MM.1S (cell line): ENCODE measurements at regions not wholly inside any gene's neighbourhood (a gene's known extent, or its start where the extent isn't known, plus 50 kb on each side); places are given as distances from the start of the nearest gene placed in this dataset.
"Not testable (repeated sequence)": the region's sequence is repeated elsewhere in the genome, so short reads cannot be mapped to it uniquely, and the experiment has no call there.

Experiments
- DNase-seq: peaks from one replicate; pipeline ENCODE4 v3.0.0-alpha.2; 2015
- H2AFZ ChIP-seq: fragments of 300-600 bp; sonication (generic); 2 replicates; pipeline ENCODE4 v1.6.0; 2016; ENCODE audit warnings: antibody characterized with exemption, low read length
- H3F3A ChIP-seq: fragments of 300-600 bp; sonication (generic); 2 replicates; pipeline ENCODE4 v1.6.1; 2016; ENCODE audit warnings: mild to moderate bottlenecking, antibody characterized with exemption, low read length, moderate library complexity, mixed read lengths; ENCODE audit not compliant: insufficient read depth
- H3K27ac ChIP-seq: fragments of 300-600 bp; sonication (generic); 2 replicates; pipeline ENCODE4 v1.5.1; 2016; ENCODE audit warnings: mild to moderate bottlenecking, low read length
- H3K27me3 ChIP-seq: fragments of 300-600 bp; sonication (generic); replicated peaks from 2 replicates; pipeline ENCODE4 v1.6.0; 2016; ENCODE audit warnings: low read length; ENCODE audit not compliant: insufficient read depth
- H3K36me3 ChIP-seq: fragments of 300-600 bp; sonication (generic); replicated peaks from 2 replicates; pipeline ENCODE4 v1.6.1; 2016; ENCODE audit warnings: mild to moderate bottlenecking, low read length, mixed read lengths; ENCODE audit not compliant: insufficient read depth
- H3K4me1 ChIP-seq: fragments of 300-600 bp; sonication (generic); 2 replicates; pipeline ENCODE4 v1.6.1; 2016; ENCODE audit warnings: low read length, mixed read lengths
- H3K4me2 ChIP-seq: fragments of 300-600 bp; sonication (generic); 2 replicates; pipeline ENCODE4 v1.6.0; 2016; ENCODE audit warnings: low read depth, low read length
- H3K4me3 ChIP-seq: fragments of 300-600 bp; sonication (generic); 2 replicates; pipeline ENCODE4 v1.5.1; 2016; ENCODE audit warnings: low read length, mixed read lengths
- H3K79me2 ChIP-seq: fragments of 300-600 bp; sonication (generic); 2 replicates; pipeline ENCODE4 v1.6.1; 2016; ENCODE audit warnings: mixed run types, low read length, mixed read lengths
- H3K9ac ChIP-seq: fragments of 300-600 bp; sonication (generic); 2 replicates; pipeline ENCODE4 v1.6.1; 2016; ENCODE audit warnings: low read length, mixed read lengths
- H3K9me2 ChIP-seq: fragments of 300-600 bp; sonication (generic); replicated peaks from 2 replicates; pipeline ENCODE4 v1.6.1; 2016; ENCODE audit warnings: mild to moderate bottlenecking, low read length, mixed read lengths; ENCODE audit not compliant: insufficient read depth
- H3K9me3 ChIP-seq: fragments of 300-600 bp; sonication (generic); replicated peaks from 2 replicates; pipeline ENCODE4 v1.6.1; 2016; ENCODE audit warnings: mild to moderate bottlenecking, low read length, mixed read lengths; ENCODE audit not compliant: insufficient read depth
- H4K20me1 ChIP-seq: fragments of 300-600 bp; sonication (generic); 2 replicates; pipeline ENCODE4 v1.6.1; 2016; ENCODE audit warnings: mild to moderate bottlenecking, low read length, moderate library complexity, mixed read lengths; ENCODE audit not compliant: insufficient read depth
- EZH2 ChIP-seq: fragments of 300-600 bp; sonication (generic); optimal IDR thresholded peaks from 2 replicates; pipeline ENCODE3; 2017; ENCODE audit warnings: low read depth, mild to moderate bottlenecking, antibody characterized with exemption, low read length, mixed read lengths
- EZH2phosphoT487 ChIP-seq: fragments of 300-600 bp; sonication (generic); IDR thresholded peaks from 2 replicates; pipeline ENCODE4 v1.6.1; 2018; ENCODE audit warnings: antibody characterized with exemption, low read length
- TF ChIP-seq, protein P1 (sequence below): fragments of 300-600 bp; sonication (generic); IDR thresholded peaks from 2 replicates; pipeline ENCODE4 v1.5.1; 2016; ENCODE audit warnings: antibody characterized with exemption, low read length, mixed read lengths

DNA sequence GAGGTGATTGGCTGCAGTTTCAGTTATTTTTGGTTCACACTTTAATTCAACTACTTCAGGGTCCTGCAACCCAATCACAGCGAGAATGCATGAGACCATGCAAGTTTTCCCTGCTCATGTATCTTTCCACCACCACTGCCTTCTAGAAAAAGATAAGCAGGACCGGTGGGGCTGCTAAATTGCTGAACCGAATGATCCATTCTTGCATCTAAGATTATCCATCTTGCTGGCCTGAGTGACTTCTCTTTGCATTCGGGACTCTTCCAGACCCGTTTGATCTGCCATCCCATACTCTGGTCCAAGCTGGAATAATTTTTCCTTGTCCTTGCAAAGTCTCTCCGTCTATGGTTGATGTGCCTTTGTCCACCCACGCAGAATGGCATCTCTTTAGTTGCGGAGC, 56.3 kb upstream of the TP53I11 start:
- Histone ChIP-seq H2AFZ (no peak overlapping the region), H3K36me3 (no peaks in the 10 kb centered on the region), H3K9ac (no peak overlapping the region), H3K9me3 (no peaks in the 10 kb centered on the region), H3K79me2 (no peaks in the 10 kb centered on the region), H3K4me2 (no peak overlapping the region), H3K27ac (no peak overlapping the region), H3F3A (no peaks in the 10 kb centered on the region), H4K20me1 (no peaks in the 10 kb centered on the region), H3K9me2 (no peaks in the 10 kb centered on the region), H3K4me3 (no peak overlapping the region), H3K27me3 (no peaks in the 10 kb centered on the region), H3K4me1 (no peaks in the 10 kb centered on the region)
- TF ChIP-seq EZH2: no peak
- no peak for DNase-seq

DNA sequence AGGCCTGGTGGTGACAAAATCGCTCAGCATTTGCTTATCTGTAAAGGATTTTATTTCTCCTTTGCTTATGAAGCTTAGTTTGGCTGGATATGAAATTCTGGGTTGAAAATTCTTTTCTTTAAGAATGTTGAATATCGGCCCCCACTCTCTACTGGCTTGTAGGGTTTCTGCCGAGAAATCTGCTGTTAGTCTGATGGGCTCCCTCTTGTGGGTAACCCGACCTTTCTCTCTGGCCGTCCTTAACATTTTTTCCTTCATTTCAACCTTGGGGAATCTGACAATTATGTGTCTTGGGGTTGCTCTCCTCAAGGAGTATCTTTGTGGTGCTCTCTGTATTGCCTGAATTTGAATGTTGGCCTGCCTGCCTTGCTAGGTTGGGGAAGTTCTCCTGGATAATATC, 65.3 kb upstream of the TP53I11 start:
- H3K79me2 ChIP-seq, H3F3A ChIP-seq, H2AFZ ChIP-seq, DNase-seq, H3K9me3 ChIP-seq, H3K27me3 ChIP-seq, H4K20me1 ChIP-seq, H3K4me2 ChIP-seq, H3K4me3 ChIP-seq, H3K9me2 ChIP-seq, H3K36me3 ChIP-seq, H3K27ac ChIP-seq, H3K9ac ChIP-seq: not testable (repeated sequence)
- H3K4me1 ChIP-seq: peaks cover 17% of the 10 kb centered on the region

GRCh38 chr11:45016446-45016845, 65.8 kb upstream of the TP53I11 start:
- H3K4me3 ChIP-seq, H2AFZ ChIP-seq, H3K27ac ChIP-seq, H3K9me2 ChIP-seq, H3K9ac ChIP-seq, H3K79me2 ChIP-seq, H3K36me3 ChIP-seq, DNase-seq, H3F3A ChIP-seq, H3K4me2 ChIP-seq, H3K9me3 ChIP-seq, H4K20me1 ChIP-seq, H3K27me3 ChIP-seq: not testable (repeated sequence)
- peaks cover 22% of the 10 kb centered on the region for H3K4me1 ChIP-seq

GRCh38 chr11:45017329-45017728, 66.6 kb upstream of the TP53I11 start:
- no peaks in the 10 kb centered on the region for H3K36me3 ChIP-seq
- H3K4me3 ChIP-seq: no peak overlapping the region
- H3F3A ChIP-seq: peaks cover 12% of the 10 kb centered on the region
- no peaks in the 10 kb centered on the region for H3K27me3 ChIP-seq
- H3K9ac ChIP-seq: no peak overlapping the region
- no peak overlapping the region for H3K27ac ChIP-seq
- no peaks in the 10 kb centered on the region for H3K9me2 ChIP-seq
- no peaks in the 10 kb centered on the region for H4K20me1 ChIP-seq
- no peaks in the 10 kb centered on the region for H3K79me2 ChIP-seq
- DNase-seq: no peak
- H3K9me3 ChIP-seq: no peaks in the 10 kb centered on the region
- TF ChIP-seq, protein P1, sequence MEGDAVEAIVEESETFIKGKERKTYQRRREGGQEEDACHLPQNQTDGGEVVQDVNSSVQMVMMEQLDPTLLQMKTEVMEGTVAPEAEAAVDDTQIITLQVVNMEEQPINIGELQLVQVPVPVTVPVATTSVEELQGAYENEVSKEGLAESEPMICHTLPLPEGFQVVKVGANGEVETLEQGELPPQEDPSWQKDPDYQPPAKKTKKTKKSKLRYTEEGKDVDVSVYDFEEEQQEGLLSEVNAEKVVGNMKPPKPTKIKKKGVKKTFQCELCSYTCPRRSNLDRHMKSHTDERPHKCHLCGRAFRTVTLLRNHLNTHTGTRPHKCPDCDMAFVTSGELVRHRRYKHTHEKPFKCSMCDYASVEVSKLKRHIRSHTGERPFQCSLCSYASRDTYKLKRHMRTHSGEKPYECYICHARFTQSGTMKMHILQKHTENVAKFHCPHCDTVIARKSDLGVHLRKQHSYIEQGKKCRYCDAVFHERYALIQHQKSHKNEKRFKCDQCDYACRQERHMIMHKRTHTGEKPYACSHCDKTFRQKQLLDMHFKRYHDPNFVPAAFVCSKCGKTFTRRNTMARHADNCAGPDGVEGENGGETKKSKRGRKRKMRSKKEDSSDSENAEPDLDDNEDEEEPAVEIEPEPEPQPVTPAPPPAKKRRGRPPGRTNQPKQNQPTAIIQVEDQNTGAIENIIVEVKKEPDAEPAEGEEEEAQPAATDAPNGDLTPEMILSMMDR: no peak
- TF ChIP-seq EZH2phosphoT487 (no peak), EZH2 (no peak)
- H3K4me2 ChIP-seq: no peak overlapping the region
- no peak overlapping the region for H2AFZ ChIP-seq
- H3K4me1 ChIP-seq: peaks cover 30% of the 10 kb centered on the region

DNA sequence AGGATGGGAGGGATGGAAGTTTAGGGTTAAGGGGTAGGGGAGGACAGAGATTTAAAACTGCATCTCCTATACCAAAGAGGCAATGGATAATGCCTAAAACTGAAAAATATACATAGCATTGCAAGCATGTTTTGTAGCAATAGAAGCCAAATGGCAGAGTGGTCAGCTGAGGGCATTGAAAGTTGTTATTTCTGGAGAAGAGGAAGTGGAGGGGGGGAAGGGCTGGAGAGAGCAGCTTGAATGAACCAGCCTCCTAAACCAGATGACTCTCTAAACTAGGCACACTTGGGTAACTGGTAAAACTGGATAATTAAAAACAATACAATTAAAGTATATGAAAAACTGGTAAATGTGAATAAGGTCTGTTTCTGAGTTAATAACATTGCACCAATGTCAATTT, 70.3 kb upstream of the TP53I11 start:
- no peaks in the 10 kb centered on the region for H3K9me2 ChIP-seq
- TF ChIP-seq EZH2phosphoT487 (no peak), EZH2 (no peak)
- TF ChIP-seq, protein P1: no peak
- no peaks in the 10 kb centered on the region for H3K36me3 ChIP-seq
- no peaks in the 10 kb centered on the region for H3K79me2 ChIP-seq
- peak overlapping the region; percentile 10 for H3K4me3 ChIP-seq
- peaks cover 43% of the 10 kb centered on the region for H3K4me1 ChIP-seq
- no peaks in the 10 kb centered on the region for H3K9me3 ChIP-seq
- H3K9ac ChIP-seq: peak overlapping the region; percentile 44; the same call in 1 of the 2 replicates
- no peaks in the 10 kb centered on the region for H4K20me1 ChIP-seq
- peak overlapping the region; percentile 89 for H3K27ac ChIP-seq
- peaks cover 12% of the 10 kb centered on the region for H3F3A ChIP-seq
- DNase-seq: peak; percentile 72
- peak overlapping the region; percentile 69 for H3K4me2 ChIP-seq
- H2AFZ ChIP-seq: peak overlapping the region; percentile 78
- H3K27me3 ChIP-seq: no peaks in the 10 kb centered on the region
